Activated CD4-positive, alpha-beta T cell treated with anti-CD3 and anti-CD28 coated beads, Interleukin-2, amount 10 ng/mL, durations not matched to agents 24 days and 14 days (primary cell): ENCODE measurements at regions not wholly inside any gene's neighbourhood (a gene's known extent, or its start where the extent isn't known, plus 50 kb on each side); places are given as distances from the start of the nearest gene placed in this dataset.

Experiments used
- DNase-seq: peaks from one replicate; pipeline ENCODE4 v3.0.0; 2022
- H3K27ac Mint-ChIP-seq: one replicate; pipeline ENCODE4 v1.8.0; 2022; ENCODE audit warnings: mild to moderate bottlenecking, mixed read lengths
- H3K27me3 Mint-ChIP-seq: one replicate; pipeline ENCODE4 v1.8.0; 2022; ENCODE audit warnings: mixed read lengths
- H3K36me3 Mint-ChIP-seq: one replicate; pipeline ENCODE4 v1.8.0; 2022; ENCODE audit warnings: low read depth, mild to moderate bottlenecking, mixed read lengths
- H3K4me1 Mint-ChIP-seq: one replicate; pipeline ENCODE4 v1.8.0; 2021; ENCODE audit warnings: mixed read lengths
- H3K4me3 Mint-ChIP-seq: one replicate; pipeline ENCODE4 v1.8.0; 2022; ENCODE audit warnings: mild to moderate bottlenecking, moderate library complexity, mixed read lengths
- H3K9me3 Mint-ChIP-seq: one replicate; pipeline ENCODE4 v1.8.0; 2021; ENCODE audit warnings: mixed read lengths
- intact Hi-C: fragments of 100-400 bp; cut with micrococcal nuclease; formaldehyde crosslinking; loops from one replicate; pipeline ENCODE4 v1.15.1; 2023

GRCh38 chr4:107115185-107115847 is 79.2 kb upstream of the DKK2 start:
- intact Hi-C loops = no loop called here
- Mint-ChIP-seq H3K4me3 (no peak overlapping the region), H3K4me1 (no peaks in the 10 kb centered on the region), H3K27ac (no peak overlapping the region), H3K9me3 (no peaks in the 10 kb centered on the region), H3K27me3 (no peaks in the 10 kb centered on the region), H3K36me3 (no peaks in the 10 kb centered on the region)
- DNase-seq = no peak

- intact Hi-C loops = no loop called here
- DNase-seq = no peak
- Mint-ChIP-seq H3K4me3 (no peak overlapping the region), H3K27me3 (no peaks in the 10 kb centered on the region), H3K4me1 (no peaks in the 10 kb centered on the region), H3K9me3 (no peaks in the 10 kb centered on the region), H3K27ac (no peak overlapping the region), H3K36me3 (no peaks in the 10 kb centered on the region)
Measured at GRCh38 chr4:107114059-107114458, 77.9 kb upstream of the DKK2 start.

DNA sequence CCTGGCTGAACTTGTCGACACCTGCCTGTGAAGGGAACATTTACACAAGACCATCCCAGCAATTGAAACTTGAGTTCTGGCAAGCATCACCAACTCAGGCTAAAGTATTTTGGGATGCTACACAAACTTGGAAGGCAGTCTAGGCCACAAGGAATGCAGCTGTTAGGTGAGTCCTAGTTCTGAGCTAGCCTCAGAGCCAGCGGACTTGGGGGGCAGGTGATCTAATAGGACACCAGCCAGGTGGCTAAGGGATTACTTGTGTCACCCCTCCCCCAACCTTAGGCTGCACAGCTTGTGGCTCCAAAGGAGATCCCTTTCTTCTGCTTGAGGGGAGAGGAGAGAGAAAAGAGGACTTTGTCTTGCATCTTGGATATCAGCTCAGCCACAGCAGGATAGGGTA is 62.3 kb upstream of the DKK2 start:
- Mint-ChIP-seq H3K4me1 (no peaks in the 10 kb centered on the region), H3K27ac (no peak overlapping the region), H3K4me3 (no peak overlapping the region), H3K9me3 (no peaks in the 10 kb centered on the region), H3K27me3 (no peaks in the 10 kb centered on the region), H3K36me3 (no peaks in the 10 kb centered on the region)
- intact Hi-C loops = no loop called here
- no peak for DNase-seq

DNA sequence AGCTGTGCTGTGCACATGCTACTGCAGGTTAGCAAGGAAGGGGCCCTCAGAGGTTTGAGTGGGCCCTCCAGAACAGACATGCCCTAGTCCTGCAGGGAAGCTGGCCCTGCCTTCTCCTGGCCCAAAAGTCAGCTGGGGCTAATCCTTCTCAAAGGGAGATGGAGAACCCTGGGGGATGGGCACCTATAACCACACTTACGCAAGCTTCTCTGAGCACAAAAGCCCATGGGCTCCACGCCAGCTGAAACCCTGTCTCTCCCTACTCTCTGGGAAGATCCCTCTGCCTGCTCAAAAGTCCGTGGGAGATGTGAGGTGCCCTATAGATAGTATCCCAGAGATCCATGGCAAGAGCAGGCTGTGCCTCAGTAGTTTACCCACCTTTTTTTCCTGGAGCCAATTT is 58.9 kb upstream of the DKK2 start:
- intact Hi-C loops = no loop called here
- no peaks in the 10 kb centered on the region for H3K27me3 Mint-ChIP-seq
- no peaks in the 10 kb centered on the region for H3K4me1 Mint-ChIP-seq
- H3K27ac Mint-ChIP-seq = no peak overlapping the region
- DNase-seq = no peak
- no peaks in the 10 kb centered on the region for H3K9me3 Mint-ChIP-seq
- no peak overlapping the region for H3K4me3 Mint-ChIP-seq
- H3K36me3 Mint-ChIP-seq = no peaks in the 10 kb centered on the region

DNA sequence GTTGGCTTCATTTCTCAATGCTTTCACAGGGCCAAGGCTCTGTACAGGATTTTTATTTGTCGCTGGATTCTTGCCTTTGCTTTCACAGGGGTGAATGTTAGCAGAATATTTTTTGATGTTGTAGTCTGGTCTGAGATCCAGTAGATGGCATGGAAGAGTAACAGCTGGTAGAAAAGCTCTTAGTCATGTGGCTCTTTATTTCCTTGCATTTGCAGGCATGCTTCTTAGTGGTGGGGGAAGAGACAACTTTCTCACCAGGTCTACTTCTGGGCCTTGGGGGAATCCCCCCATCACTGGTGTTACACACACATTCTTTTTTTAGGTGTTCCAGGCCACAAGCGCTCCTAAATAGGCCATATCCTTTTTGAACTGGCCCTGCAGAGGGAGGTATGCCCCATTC is 58.2 kb upstream of the DKK2 start:
- no peaks in the 10 kb centered on the region for H3K27me3 Mint-ChIP-seq
- no peak overlapping the region for H3K4me3 Mint-ChIP-seq
- no peak overlapping the region for H3K27ac Mint-ChIP-seq
- H3K4me1 Mint-ChIP-seq = no peaks in the 10 kb centered on the region
- no peaks in the 10 kb centered on the region for H3K9me3 Mint-ChIP-seq
- intact Hi-C loops = no loop called here
- DNase-seq = no peak
- H3K36me3 Mint-ChIP-seq = no peaks in the 10 kb centered on the region
